GM23248 (cell line): ENCODE measurements at regions not wholly inside any gene's neighbourhood (a gene's known extent, or its start where the extent isn't known, plus 50 kb on each side); places are given as distances from the start of the nearest gene placed in this dataset.

Source experiments
- DNase-seq: peaks from one replicate; pipeline ENCODE4 v3.0.0-alpha.2; 2015
- H2AFZ ChIP-seq: fragments of 200-600 bp; sonication (generic); 2 replicates; pipeline ENCODE4 v1.6.1; 2016; ENCODE audit warnings: antibody characterized with exemption
- H3F3A ChIP-seq: fragments of 200-600 bp; sonication (generic); 2 replicates; pipeline ENCODE4 v1.6.1; 2016; ENCODE audit warnings: mild to moderate bottlenecking, antibody characterized with exemption, mixed run types; ENCODE audit not compliant: insufficient read depth
- H3K27ac ChIP-seq: fragments of 200-600 bp; sonication (generic); 2 replicates; pipeline ENCODE4 v1.5.1; 2016; ENCODE audit warnings: mild to moderate bottlenecking
- H3K27me3 ChIP-seq: fragments of 200-600 bp; sonication (generic); replicated peaks from 2 replicates; pipeline ENCODE4 v1.6.1; 2016; ENCODE audit warnings: mild to moderate bottlenecking; ENCODE audit not compliant: insufficient read depth
- H3K36me3 ChIP-seq: fragments of 200-600 bp; sonication (generic); 2 replicates; pipeline ENCODE4 v1.6.1; 2016; ENCODE audit warnings: low read depth, mild to moderate bottlenecking
- H3K4me1 ChIP-seq: fragments of 200-600 bp; sonication (generic); 2 replicates; pipeline ENCODE4 v1.6.1; 2016; ENCODE audit warnings: mild to moderate bottlenecking; ENCODE audit not compliant: insufficient read depth
- H3K4me2 ChIP-seq: fragments of 200-600 bp; sonication (generic); one replicate; pipeline ENCODE4 v1.6.1; 2016; ENCODE audit warnings: mild to moderate bottlenecking; ENCODE audit not compliant: unreplicated experiment
- H3K4me3 ChIP-seq: fragments of 200-600 bp; sonication (generic); 2 replicates; pipeline ENCODE4 v1.5.1; 2016; ENCODE audit warnings: mild to moderate bottlenecking
- H3K79me2 ChIP-seq: fragments of 200-600 bp; sonication (generic); 2 replicates; pipeline ENCODE4 v1.6.1; 2016; ENCODE audit warnings: mild to moderate bottlenecking; ENCODE audit not compliant: insufficient read depth
- H3K9ac ChIP-seq: fragments of 200-600 bp; sonication (generic); 2 replicates; pipeline ENCODE4 v1.6.1; 2016; ENCODE audit warnings: mild to moderate bottlenecking
- H3K9me2 ChIP-seq: fragments of 200-600 bp; sonication (generic); 2 replicates; pipeline ENCODE4 v1.6.1; 2016; ENCODE audit warnings: mixed run types, mild to moderate bottlenecking, moderate library complexity; ENCODE audit not compliant: insufficient read depth
- H3K9me3 ChIP-seq: fragments of 200-600 bp; sonication (generic); one replicate; pipeline ENCODE4 v1.6.1; 2017; ENCODE audit warnings: low read depth
- H4K20me1 ChIP-seq: fragments of 200-600 bp; sonication (generic); 2 replicates; pipeline ENCODE4 v1.6.0; 2016; ENCODE audit not compliant: insufficient read depth
- EZH2 ChIP-seq: fragments of 200-600 bp; sonication (generic); IDR thresholded peaks from 2 replicates; pipeline ENCODE4 v1.6.1; 2018; ENCODE audit warnings: antibody characterized with exemption, mild to moderate bottlenecking; ENCODE audit not compliant: insufficient read depth, poor library complexity, severe bottlenecking
- EZH2phosphoT487 ChIP-seq: fragments of 200-600 bp; sonication (generic); IDR thresholded peaks from 2 replicates; pipeline ENCODE4 v1.6.1; 2018; ENCODE audit warnings: antibody characterized with exemption, moderate library complexity, mild to moderate bottlenecking, low read depth; ENCODE audit not compliant: insufficient read depth
- WGBS, 2 experiments: methylation state at CpG; one replicate each; pipeline ENCODE4 v1.1.6; 2015 to 2017; ENCODE audit warnings: low lambda C conversion rate in 2 of 2, low coverage in 1 of 2; ENCODE audit errors: missing lambda C conversion rate in 2 of 2; 5-methylcytosine and 5-hydroxymethylcytosine counted together
- in situ Hi-C: fragments of 300-500 bp; cut with MboI; formaldehyde crosslinking; loops from 2 replicates; pipeline ENCODE4 v1.15.0; 2020

DNA sequence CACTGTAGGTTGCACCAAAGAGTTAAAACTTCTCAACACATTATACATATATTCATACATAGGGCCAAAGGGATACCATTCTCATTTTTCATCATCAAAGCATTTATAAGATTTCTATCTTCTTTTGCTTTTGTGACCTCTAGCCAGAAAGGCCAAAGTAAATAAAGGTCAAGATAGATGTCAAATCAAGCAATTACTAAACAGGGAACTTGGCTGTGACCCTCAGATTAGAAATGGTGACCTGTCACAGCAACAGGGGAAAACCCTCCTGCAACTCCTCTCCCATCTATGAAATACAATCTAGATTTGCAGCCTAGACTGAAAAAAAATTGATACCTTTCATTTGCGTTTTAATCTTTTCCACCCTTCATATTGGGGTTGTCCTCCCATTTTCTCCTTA lies 225.6 kb upstream of the FAM241A start:
- no peak for TF ChIP-seq EZH2
- no peak for TF ChIP-seq EZH2phosphoT487
- 58 to 59% methylated on average over 1 of the region's 1 CpG for WGBS, 2 experiments
- H3K27me3 ChIP-seq, result no peaks in the 10 kb centered on the region
- in situ Hi-C loops, result no loop called here
- H3K4me3 ChIP-seq, result no peak overlapping the region
- no peak overlapping the region for H3K9ac ChIP-seq
- no peaks in the 10 kb centered on the region for H3K9me3 ChIP-seq
- no peaks in the 10 kb centered on the region for H3K36me3 ChIP-seq
- H4K20me1 ChIP-seq, result no peaks in the 10 kb centered on the region
- no peaks in the 10 kb centered on the region for H3K9me2 ChIP-seq
- H3K4me1 ChIP-seq, result peaks cover 15% of the 10 kb centered on the region
- H3F3A ChIP-seq, result peaks cover 20% of the 10 kb centered on the region
- no peaks in the 10 kb centered on the region for H3K79me2 ChIP-seq
- H3K27ac ChIP-seq, result no peak overlapping the region
- DNase-seq, result no peak
- no peak overlapping the region for H3K4me2 ChIP-seq
- no peak overlapping the region for H2AFZ ChIP-seq

- Histone ChIP-seq H4K20me1 (no peaks in the 10 kb centered on the region), H3K36me3 (no peaks in the 10 kb centered on the region), H3K4me2 (no peak overlapping the region), H3K4me1 (peaks cover 15% of the 10 kb centered on the region), H3F3A (peaks cover 30% of the 10 kb centered on the region), H3K27me3 (no peaks in the 10 kb centered on the region), H2AFZ (no peak overlapping the region), H3K9me2 (no peaks in the 10 kb centered on the region), H3K9ac (no peak overlapping the region), H3K9me3 (no peaks in the 10 kb centered on the region), H3K4me3 (no peak overlapping the region), H3K79me2 (no peaks in the 10 kb centered on the region), H3K27ac (no peak overlapping the region)
- TF ChIP-seq EZH2phosphoT487 (no peak), EZH2 (no peak)
- 94 to 96% methylated on average over 3 of the region's 3 CpGs for WGBS, 2 experiments
- in situ Hi-C loops, result no loop called here
- no peak for DNase-seq
Observed at GRCh38 chr4:111921714-111922113, 223.5 kb upstream of the FAM241A start.

- Histone ChIP-seq H3K4me3 (peak overlapping the region; percentile 14; the same call in 1 of the 2 replicates), H3K27ac (peak overlapping the region; percentile 87), H3K9me3 (no peaks in the 10 kb centered on the region), H3K4me1 (peaks cover 15% of the 10 kb centered on the region), H3F3A (peaks cover 30% of the 10 kb centered on the region), H3K36me3 (no peaks in the 10 kb centered on the region), H3K27me3 (no peaks in the 10 kb centered on the region), H3K4me2 (peak overlapping the region; percentile 60), H3K9me2 (no peaks in the 10 kb centered on the region), H3K9ac (peak overlapping the region; percentile 54), H2AFZ (peak overlapping the region; percentile 58), H3K79me2 (no peaks in the 10 kb centered on the region), H4K20me1 (no peaks in the 10 kb centered on the region)
- 3 to 4% methylated on average over 6 of the region's 6 CpGs for WGBS, 2 experiments
- TF ChIP-seq EZH2, result no peak
- TF ChIP-seq EZH2phosphoT487, result 0 out of 2 replicates have a peak, but pooled peaks have one; percentile 24
- in situ Hi-C loops, result no loop called here
- DNase-seq, result peak; percentile 96
Observed at GRCh38 chr4:111923786-111924185, 221.5 kb upstream of the FAM241A start.

GRCh38 chr4:111924696-111925095 lies 220.6 kb upstream of the FAM241A start:
- Histone ChIP-seq H3K4me1 (peaks cover 15% of the 10 kb centered on the region), H3K9ac (peak overlapping the region; percentile 54), H3K79me2 (no peaks in the 10 kb centered on the region), H3K4me2 (peak overlapping the region; percentile 60), H3K4me3 (no peak overlapping the region), H3F3A (peaks cover 30% of the 10 kb centered on the region), H4K20me1 (no peaks in the 10 kb centered on the region), H3K9me3 (no peaks in the 10 kb centered on the region), H3K27ac (peak overlapping the region; percentile 87), H3K9me2 (no peaks in the 10 kb centered on the region), H3K36me3 (no peaks in the 10 kb centered on the region), H3K27me3 (no peaks in the 10 kb centered on the region), H2AFZ (peak overlapping the region; percentile 58; the same call in 1 of the 2 replicates)
- no peak for TF ChIP-seq EZH2phosphoT487
- no peak for TF ChIP-seq EZH2
- in situ Hi-C loops, result no loop called here
- peak; percentile 51 for DNase-seq
- WGBS, 2 experiments, result 22 to 37% methylated on average over 1 of the region's 1 CpG

GRCh38 chr4:111930659-111931058 lies 214.6 kb upstream of the FAM241A start:
- no peak overlapping the region for H2AFZ ChIP-seq
- no peaks in the 10 kb centered on the region for H3K27me3 ChIP-seq
- TF ChIP-seq EZH2phosphoT487 (no peak), EZH2 (no peak)
- peaks cover 10% of the 10 kb centered on the region for H3K4me1 ChIP-seq
- peaks cover 12% of the 10 kb centered on the region for H3F3A ChIP-seq
- H3K79me2 ChIP-seq, result no peaks in the 10 kb centered on the region
- in situ Hi-C loops, result no loop called here
- H3K9ac ChIP-seq, result no peak overlapping the region
- no peak overlapping the region for H3K4me3 ChIP-seq
- H3K9me2 ChIP-seq, result no peaks in the 10 kb centered on the region
- 89 to 97% methylated on average over 2 of the region's 2 CpGs for WGBS, 2 experiments
- no peaks in the 10 kb centered on the region for H3K36me3 ChIP-seq
- no peak overlapping the region for H3K4me2 ChIP-seq
- no peak overlapping the region for H3K27ac ChIP-seq
- H3K9me3 ChIP-seq, result no peaks in the 10 kb centered on the region
- no peak for DNase-seq
- H4K20me1 ChIP-seq, result no peaks in the 10 kb centered on the region
